Renal pelvis (tissue), 1 donor: ENCODE measurements at regions not wholly inside any gene's neighbourhood (a gene's known extent, or its start where the extent isn't known, plus 50 kb on each side); places are given as distances from the start of the nearest gene placed in this dataset.
"Not testable (repeated sequence)": the region's sequence is repeated elsewhere in the genome, so short reads cannot be mapped to it uniquely, and the experiment has no call there.

Source experiments
- DNase-seq: peaks from one replicate; pipeline ENCODE4 v3.0.0-alpha.2; 2013

- DNase-seq, result no peak
Observed at GRCh38 chr13:76620036-76620435, 266.2 kb downstream of the KCTD12 start.

GRCh38 chr13:76619631-76620030 is 266.6 kb downstream of the KCTD12 start:
- DNase-seq, result no peak

GRCh38 chr13:76610819-76611415 is 275.3 kb downstream of the KCTD12 start:
- DNase-seq, result no peak

- DNase-seq, result no peak
Observed at GRCh38 chr13:76609643-76610042, 276.6 kb downstream of the KCTD12 start.

GRCh38 chr13:76607866-76608265 is 278.3 kb downstream of the KCTD12 start:
- DNase-seq, result no peak

- DNase-seq, result peak; percentile 7
Observed at GRCh38 chr13:76600081-76600480, 286.1 kb downstream of the KCTD12 start.

- DNase-seq, result no peak
Observed at GRCh38 chr13:76597868-76598267, 288.3 kb downstream of the KCTD12 start.

- no peak for DNase-seq
Observed at GRCh38 chr13:76596216-76596615, 290.0 kb downstream of the KCTD12 start.

- DNase-seq, result no peak
Observed at GRCh38 chr13:76594435-76594834, 291.8 kb downstream of the KCTD12 start.

GRCh38 chr13:76586842-76587241 is 299.4 kb downstream of the KCTD12 start:
- DNase-seq, result no peak

GRCh38 chr13:76579701-76580100 is 306.5 kb downstream of the KCTD12 start:
- no peak for DNase-seq

GRCh38 chr13:76575634-76576033 is 310.6 kb downstream of the KCTD12 start:
- DNase-seq, result not testable (repeated sequence)

- DNase-seq, result no peak
Observed at GRCh38 chr13:76570510-76570971, 315.7 kb downstream of the KCTD12 start.

GRCh38 chr13:76556627-76557026 is 329.6 kb downstream of the KCTD12 start:
- peak; percentile 12 for DNase-seq

- no peak for DNase-seq
Observed at GRCh38 chr13:76552807-76553206, 333.4 kb downstream of the KCTD12 start.

GRCh38 chr13:76552041-76552772 is 334.0 kb downstream of the KCTD12 start:
- no peak for DNase-seq

- DNase-seq, result no peak
Observed at GRCh38 chr13:76542176-76542575, 344.0 kb downstream of the KCTD12 start.

- no peak for DNase-seq
Observed at GRCh38 chr13:76538004-76538403, 348.2 kb downstream of the KCTD12 start.

- DNase-seq, result no peak
Observed at GRCh38 chr13:76533251-76533650, 353.0 kb downstream of the KCTD12 start.

- DNase-seq, result no peak
Observed at GRCh38 chr13:76527041-76527440, 359.2 kb downstream of the KCTD12 start.

GRCh38 chr13:76523740-76524340 is 362.4 kb downstream of the KCTD12 start:
- no peak for DNase-seq

GRCh38 chr13:76522083-76522755 is 364.0 kb downstream of the KCTD12 start:
- no peak for DNase-seq

GRCh38 chr13:76519685-76520084 is 366.5 kb downstream of the KCTD12 start:
- no peak for DNase-seq
